Activated CD8-positive, alpha-beta T cell treated with anti-CD3 and anti-CD28 coated beads for 36 hours (primary cell): ENCODE measurements at regions not wholly inside any gene's neighbourhood (a gene's known extent, or its start where the extent isn't known, plus 50 kb on each side); places are given as distances from the start of the nearest gene placed in this dataset.

Experiments
- ATAC-seq: fragments of 200-7000 bp; cut with Tn5 transposase; one replicate; pipeline ENCODE4 v1.10.0; 2021; ENCODE audit warnings: mild to moderate bottlenecking, moderate library complexity
- CTCF ChIA-PET: fragments of 350-600 bp; sonication (Branson Sonifier 250); formaldehyde crosslinking; loops from one replicate; lab custom pipeline; 2021; ENCODE audit warnings: antibody characterized with exemption; lab: Charles Lee
- POLR2A ChIA-PET: fragments of 350-600 bp; sonication (Branson Sonifier 250); formaldehyde crosslinking; loops from one replicate; lab custom pipeline; 2021; ENCODE audit warnings: antibody characterized with exemption; lab: Charles Lee
- DNase-seq: peaks from one replicate; pipeline ENCODE4 v3.0.0-alpha.2; 2020
- H3K27ac Mint-ChIP-seq: one replicate; pipeline ENCODE4 v1.8.0; 2021; ENCODE audit warnings: mild to moderate bottlenecking, mixed read lengths
- H3K27me3 Mint-ChIP-seq: one replicate; pipeline ENCODE4 v1.8.0; 2021; ENCODE audit warnings: mixed read lengths
- H3K36me3 Mint-ChIP-seq: one replicate; pipeline ENCODE4 v1.8.0; 2021; ENCODE audit warnings: low read depth, mixed read lengths
- H3K4me1 Mint-ChIP-seq: one replicate; pipeline ENCODE4 v1.8.0; 2021; ENCODE audit warnings: low read depth, mixed read lengths
- H3K4me3 Mint-ChIP-seq: one replicate; pipeline ENCODE4 v1.8.0; 2021; ENCODE audit warnings: mild to moderate bottlenecking, moderate library complexity, mixed read lengths
- H3K9me3 Mint-ChIP-seq: one replicate; pipeline ENCODE4 v1.8.0; 2021; ENCODE audit warnings: mixed read lengths
- CTCF ChIP-seq: fragments of 200-600 bp; IDR thresholded peaks from one replicate; pipeline ENCODE4 v1.8.0; 2022; ENCODE audit warnings: antibody characterized with exemption, mild to moderate bottlenecking
- intact Hi-C: fragments of 100-400 bp; cut with micrococcal nuclease; formaldehyde crosslinking; loops from one replicate; pipeline ENCODE4 v1.10.0; 2022

GRCh38 chr5:88364991-88365390 is 96.3 kb upstream of the TMEM161B start:
- Mint-ChIP-seq H3K27ac (no peak overlapping the region), H3K36me3 (no peaks in the 10 kb centered on the region), H3K4me1 (no peaks in the 10 kb centered on the region), H3K4me3 (no peak overlapping the region), H3K9me3 (no peaks in the 10 kb centered on the region), H3K27me3 (no peaks in the 10 kb centered on the region)
- ATAC-seq (no peak), DNase-seq (no peak)
- ChIA-PET POLR2A (no interaction called here), CTCF (no interaction called here)
- TF ChIP-seq CTCF: no peak
- intact Hi-C loops: no loop called here

GRCh38 chr5:88355490-88356050 is 86.9 kb upstream of the TMEM161B start:
- DNase-seq (no peak), ATAC-seq (no peak)
- no peak overlapping the region for H3K27ac Mint-ChIP-seq
- H3K9me3 Mint-ChIP-seq: peaks cover 7% of the 10 kb centered on the region
- intact Hi-C loops: no loop called here
- POLR2A ChIA-PET: no interaction called here
- H3K4me1 Mint-ChIP-seq: no peaks in the 10 kb centered on the region
- H3K27me3 Mint-ChIP-seq: peaks cover 6% of the 10 kb centered on the region
- H3K36me3 Mint-ChIP-seq: no peaks in the 10 kb centered on the region
- CTCF ChIA-PET: interaction anchor here (1.1 kb wide), 1 partner anchor 11 kb away, joined by 4 read pairs; no protein-coding TSS in a partner anchor
- TF ChIP-seq CTCF: no peak
- no peak overlapping the region for H3K4me3 Mint-ChIP-seq

- no peak for TF ChIP-seq CTCF
- no peak overlapping the region for H3K4me3 Mint-ChIP-seq
Observed at GRCh38 chr5:88325868-88326267, 57.2 kb upstream of the TMEM161B start.

GRCh38 chr5:88322785-88323184 is 54.1 kb upstream of the TMEM161B start:
- Mint-ChIP-seq H3K27ac (no peak overlapping the region), H3K4me3 (no peak overlapping the region), H3K36me3 (peaks cover 2% of the 10 kb centered on the region), H3K4me1 (no peaks in the 10 kb centered on the region), H3K9me3 (no peaks in the 10 kb centered on the region), H3K27me3 (peaks cover 1% of the 10 kb centered on the region)
- CTCF ChIA-PET: no interaction called here
- TF ChIP-seq CTCF: no peak
- POLR2A ChIA-PET: no interaction called here
- no peak for ATAC-seq
- intact Hi-C loops: no loop called here
- DNase-seq: no peak

More at GRCh38 chr5:88325868-88326267, 57.2 kb upstream of the TMEM161B start:
- Mint-ChIP-seq H3K27me3 (peaks cover 1% of the 10 kb centered on the region), H3K27ac (no peak overlapping the region), H3K4me1 (no peaks in the 10 kb centered on the region), H3K9me3 (no peaks in the 10 kb centered on the region), H3K36me3 (no peaks in the 10 kb centered on the region)
- CTCF ChIA-PET: no interaction called here
- no peak for ATAC-seq
- intact Hi-C loops: no loop called here
- POLR2A ChIA-PET: no interaction called here
- DNase-seq: no peak
